HG02798 (cell line): ENCODE measurements at regions not wholly inside any gene's neighbourhood (a gene's known extent, or its start where the extent isn't known, plus 50 kb on each side); places are given as distances from the start of the nearest gene placed in this dataset.
"Not testable (repeated sequence)": the region's sequence is repeated elsewhere in the genome, so short reads cannot be mapped to it uniquely, and the experiment has no call there.

ENCODE experiments used
- ATAC-seq: cut with Tn5 transposase; IDR thresholded peaks from one replicate; pipeline ENCODE4 v1.9.1; 2021; ENCODE audit warnings: mild to moderate bottlenecking; ENCODE audit not compliant: unreplicated experiment, poor library complexity

DNA sequence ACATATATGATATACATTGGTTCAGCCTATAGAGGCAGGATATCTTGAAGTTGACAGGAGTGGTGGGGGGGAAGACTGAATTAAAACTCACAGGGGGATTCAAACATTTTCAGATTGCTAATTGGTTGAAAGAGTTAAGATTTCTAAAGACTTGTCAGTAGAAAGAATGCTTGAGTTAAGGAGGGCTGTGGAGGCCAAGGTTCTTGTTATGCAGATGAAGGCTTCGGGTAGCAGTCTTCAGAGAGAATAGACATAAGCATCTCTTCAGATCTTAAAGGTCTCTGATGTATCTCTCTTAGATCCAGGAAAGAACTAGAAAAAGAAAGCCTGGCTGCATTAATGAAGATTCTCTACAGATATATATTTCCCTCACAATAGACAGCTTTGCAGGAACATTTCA lies 209.8 kb upstream of the SEMA3D start:
- no peak for ATAC-seq

DNA sequence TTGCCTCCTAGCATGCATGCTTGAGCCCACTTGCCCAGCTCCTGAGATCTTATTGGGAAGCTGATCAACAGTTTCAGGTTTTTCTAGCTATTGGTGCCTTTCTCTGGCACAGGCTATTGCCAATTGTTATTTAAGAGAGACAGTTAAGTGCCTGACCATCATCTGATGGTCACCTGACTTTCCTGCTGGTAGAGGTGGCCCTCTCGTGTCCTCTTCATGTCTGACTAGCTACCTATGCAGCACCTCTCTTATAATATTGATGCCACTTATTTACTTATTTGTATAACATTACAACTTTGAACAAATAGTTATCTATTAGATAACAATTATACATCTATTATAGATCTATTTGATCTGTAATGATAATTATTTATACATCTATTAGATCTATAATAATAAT lies 205.9 kb upstream of the SEMA3D start:
- ATAC-seq, result no peak

DNA sequence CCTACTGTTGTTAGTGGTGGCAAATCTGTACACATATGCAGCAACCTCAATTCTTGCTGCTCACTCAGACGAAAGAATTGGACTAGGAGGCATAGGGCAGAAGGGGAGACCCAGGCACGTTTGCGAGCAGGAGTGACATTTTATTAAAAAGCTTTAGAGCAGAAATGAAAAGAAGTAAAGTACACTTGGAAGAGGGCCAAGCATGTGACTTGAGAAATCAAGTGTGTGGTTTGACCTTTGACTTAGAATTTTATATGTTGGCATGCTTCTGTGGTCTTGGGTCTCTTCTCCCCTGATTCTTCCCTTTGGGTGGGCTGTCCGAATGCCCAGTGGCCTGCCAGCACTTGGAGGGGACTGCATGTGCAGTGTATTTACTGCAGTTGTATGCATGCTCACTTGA lies 205.5 kb upstream of the SEMA3D start:
- ATAC-seq, result no peak

DNA sequence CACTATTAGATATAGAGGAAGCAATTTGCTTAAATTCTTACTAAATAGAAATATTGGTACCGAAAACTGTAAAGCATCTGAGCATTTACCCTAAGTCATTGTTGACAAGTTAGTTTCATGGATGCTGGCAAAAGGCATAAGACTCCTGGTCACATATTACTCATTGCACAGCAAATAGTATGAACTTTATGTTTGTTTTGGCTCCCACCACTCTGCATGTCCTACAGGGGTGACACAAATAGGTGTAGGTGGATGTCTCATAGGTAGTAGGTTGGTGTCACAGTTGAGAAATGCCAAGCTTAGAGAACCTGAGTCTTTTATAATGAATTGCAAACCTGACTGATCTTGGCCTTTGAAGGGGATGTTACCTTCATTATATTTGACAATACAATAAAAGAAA lies 199.6 kb upstream of the SEMA3D start:
- ATAC-seq, result no peak

DNA sequence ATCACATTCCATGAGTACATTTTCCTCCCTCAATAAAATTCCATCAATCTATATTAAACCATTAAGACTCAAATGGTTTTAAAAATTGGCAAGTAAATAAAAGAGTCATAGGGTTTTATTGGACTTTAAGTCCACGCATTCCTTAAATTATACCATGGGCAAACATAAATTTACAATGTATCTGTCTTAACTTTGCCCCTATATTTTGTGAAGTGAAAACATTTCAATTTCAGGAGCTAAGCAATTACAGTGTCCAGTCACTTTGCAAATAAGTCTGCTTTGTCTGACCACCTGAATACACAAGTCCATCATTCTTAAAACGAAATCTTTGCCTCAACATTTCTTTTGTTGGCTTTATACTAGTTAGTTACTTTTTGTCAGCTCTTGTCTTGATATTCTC lies 197.5 kb upstream of the SEMA3D start:
- no peak for ATAC-seq

DNA sequence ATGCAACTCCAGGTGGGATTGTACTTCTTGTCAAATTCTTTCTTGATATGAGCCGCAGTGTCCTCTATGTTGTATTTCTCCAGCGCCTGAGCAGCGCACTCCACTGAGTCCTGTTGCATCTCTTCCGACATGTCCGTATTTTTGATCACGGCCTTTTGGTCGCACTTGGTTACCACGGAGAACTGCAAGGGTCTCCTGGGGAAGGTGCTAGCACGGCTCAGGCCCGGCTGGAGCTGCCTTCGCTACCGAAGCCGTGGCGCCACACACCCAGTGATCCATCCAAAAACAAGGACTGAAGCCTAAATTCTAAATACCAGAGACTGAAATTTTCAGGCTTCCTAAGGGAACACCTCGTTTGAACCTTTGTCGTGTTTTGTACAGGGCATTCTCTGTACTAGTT lies 194.4 kb upstream of the SEMA3D start:
- no peak for ATAC-seq

DNA sequence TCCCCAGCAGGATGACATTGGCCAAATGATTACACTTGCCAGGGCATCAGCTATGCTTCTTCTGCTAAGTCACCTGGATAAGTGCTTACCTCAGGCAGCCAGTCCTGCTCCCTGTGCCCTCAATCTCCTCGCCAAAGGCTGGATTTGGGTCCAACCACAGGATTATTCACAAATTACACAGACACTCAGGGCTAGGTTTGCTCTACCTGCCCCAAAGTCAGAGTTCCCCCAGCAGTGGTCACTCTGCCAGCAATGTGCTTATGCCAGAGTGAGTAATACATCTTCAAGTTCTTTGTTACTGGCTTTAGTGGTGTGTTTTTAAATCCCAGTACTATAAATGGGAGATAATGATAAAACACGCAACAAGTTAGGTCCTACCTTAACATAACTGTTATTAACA lies 189.7 kb upstream of the SEMA3D start:
- no peak for ATAC-seq

DNA sequence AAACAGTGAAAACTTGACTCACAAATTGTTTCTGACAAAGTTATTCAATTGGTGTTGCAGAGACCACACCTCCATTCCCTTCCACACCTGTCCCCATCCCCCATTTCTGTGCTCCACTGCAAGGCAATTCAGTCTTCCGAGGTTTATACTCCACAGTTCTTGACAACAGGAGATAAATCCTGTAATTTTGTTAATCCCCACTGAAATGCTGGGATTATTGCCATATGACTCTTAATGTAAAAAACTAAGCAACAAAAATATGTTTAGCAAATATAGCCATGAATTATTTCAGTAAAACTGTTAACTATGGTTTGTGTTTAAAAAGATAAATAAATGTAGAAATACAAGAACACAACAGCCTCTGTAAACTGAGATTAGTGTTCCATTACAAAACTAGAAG lies 170.1 kb upstream of the SEMA3D start:
- no peak for ATAC-seq

DNA sequence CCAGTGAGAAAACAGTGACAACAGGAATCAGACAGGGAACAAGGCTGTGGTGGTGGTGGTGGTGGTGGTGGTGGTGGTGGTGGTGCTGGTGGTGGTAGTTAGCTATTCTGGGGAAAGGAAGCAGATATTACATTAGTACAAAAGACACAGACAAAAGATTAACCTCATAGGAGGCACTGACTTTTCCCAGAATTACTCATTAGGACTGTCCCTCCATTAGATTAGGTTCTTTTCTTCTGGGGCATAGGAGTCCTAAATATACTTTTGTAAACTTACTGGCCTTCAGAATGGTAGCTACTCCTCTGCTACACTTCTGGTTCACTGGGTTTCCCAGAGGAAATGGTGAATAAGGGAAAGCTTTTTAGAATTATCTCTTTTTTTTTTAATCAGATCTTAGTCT lies 156.6 kb upstream of the SEMA3D start:
- peak; percentile 54 for ATAC-seq

DNA sequence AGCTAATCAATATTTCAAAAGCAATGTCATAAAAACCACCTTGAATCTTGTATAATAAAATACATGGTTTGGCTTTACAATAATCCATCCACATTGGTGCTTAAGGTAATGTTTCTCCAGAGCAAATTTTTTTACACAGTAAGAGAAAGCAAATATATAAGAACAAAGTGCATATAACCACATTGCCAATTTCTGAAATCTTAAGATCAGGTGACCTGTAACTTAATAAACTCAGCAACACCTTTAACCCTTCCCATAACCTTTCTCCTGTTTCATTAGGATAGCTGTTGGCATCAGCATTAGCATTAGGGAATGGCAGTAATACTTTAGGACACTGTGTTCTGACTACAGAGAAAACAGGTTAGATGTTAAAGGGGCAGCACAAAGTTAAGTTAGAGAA lies 155.9 kb upstream of the SEMA3D start:
- no peak for ATAC-seq

DNA sequence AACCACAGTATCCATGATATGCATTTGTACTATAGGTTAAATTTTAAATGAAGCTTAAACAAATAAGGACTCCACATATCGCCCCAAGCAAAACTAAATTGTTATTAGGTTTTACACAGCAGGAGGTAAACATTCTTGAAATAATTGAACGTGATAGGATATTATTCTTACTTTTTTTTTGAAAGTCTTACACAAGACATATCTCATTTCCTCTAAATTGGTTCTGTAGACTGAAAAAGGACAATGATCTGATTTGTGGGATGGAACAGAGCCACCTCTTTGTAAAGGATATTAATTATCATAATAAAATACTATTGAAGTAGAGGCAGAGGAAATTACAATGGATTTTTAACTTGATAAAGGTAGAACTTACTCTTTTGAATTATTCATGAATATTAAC lies 155.1 kb upstream of the SEMA3D start:
- no peak for ATAC-seq

DNA sequence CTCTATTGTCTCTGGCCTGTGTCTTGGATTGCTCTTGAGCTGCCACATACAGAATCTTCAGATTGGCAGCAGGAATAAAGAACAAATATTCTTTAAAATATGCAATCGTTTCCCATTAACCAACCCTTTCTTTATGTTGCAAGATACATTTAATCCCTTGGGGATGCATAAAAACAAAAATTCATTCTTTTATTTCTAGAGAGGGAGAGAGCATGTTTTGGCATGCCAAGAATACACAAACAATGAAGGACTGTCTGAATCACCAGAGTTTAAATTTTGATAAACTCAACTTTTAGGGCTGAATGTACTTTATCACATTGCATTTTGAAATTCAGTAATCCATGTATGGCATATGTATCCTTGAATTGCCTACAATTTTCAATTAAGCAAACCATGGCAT lies 154.3 kb upstream of the SEMA3D start:
- no peak for ATAC-seq

DNA sequence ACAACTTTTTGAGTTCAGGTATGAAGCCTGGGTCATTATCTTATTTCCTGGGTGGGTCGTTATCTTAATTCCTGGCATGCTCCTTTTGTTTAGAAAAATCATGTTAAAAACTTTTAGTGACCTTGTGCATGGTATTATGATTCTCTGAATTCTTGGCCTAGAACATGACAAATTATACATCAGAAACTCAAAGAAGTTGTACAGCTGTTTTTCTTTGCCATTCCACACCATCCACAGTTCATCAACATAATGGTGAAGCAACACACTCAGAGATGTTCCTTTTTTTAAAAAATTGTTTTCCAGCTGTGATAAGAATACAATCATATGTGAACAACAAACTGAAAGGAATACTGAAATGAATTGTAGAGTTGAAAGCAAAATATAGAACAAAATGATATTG lies 149.2 kb upstream of the SEMA3D start:
- ATAC-seq, result no peak

DNA sequence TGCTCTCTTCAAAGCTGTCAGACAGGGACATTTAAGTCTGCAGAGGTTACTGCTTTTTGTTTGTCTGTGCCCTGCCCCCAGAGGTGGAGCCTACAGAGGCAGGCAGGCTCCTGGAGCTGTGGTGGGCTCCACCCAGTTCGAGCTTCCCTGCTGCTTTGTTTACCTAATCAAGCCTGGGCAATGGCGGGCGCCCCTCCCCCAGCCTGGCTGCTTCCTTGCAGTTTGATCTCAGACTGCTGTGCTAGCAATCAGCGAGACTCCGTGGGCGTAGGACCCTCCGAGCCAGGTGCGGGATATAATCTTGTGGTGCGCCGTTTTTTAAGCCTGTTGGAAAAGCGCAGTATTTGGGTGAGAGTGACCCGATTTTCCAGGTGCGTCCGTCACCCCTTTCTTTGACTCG lies 148.3 kb upstream of the SEMA3D start:
- ATAC-seq, result not testable (repeated sequence)

DNA sequence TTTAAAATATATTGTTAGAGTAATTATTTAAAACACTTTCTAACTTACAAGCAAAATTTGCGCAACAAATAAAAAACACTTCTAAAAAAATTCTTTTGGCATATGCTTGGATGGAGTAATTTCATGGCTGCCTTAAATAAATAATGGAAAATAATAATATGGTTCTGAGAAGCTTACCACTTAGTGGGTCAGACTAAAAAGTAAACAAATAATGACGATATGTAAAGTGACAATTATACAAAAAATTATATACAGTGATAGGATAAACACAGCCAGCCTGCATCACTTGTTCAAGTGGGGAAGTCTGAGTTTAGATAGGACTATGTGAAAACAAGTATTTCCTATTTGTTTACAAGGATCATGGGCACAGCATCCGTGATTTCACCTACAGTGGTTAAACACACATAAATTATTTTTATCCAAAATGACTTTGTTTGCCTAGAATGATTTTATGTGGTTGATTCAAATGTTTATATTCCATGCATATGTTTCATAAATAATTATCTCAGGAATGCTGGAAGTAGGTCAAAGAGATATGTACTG lies 141.7 kb upstream of the SEMA3D start:
- no peak for ATAC-seq

DNA sequence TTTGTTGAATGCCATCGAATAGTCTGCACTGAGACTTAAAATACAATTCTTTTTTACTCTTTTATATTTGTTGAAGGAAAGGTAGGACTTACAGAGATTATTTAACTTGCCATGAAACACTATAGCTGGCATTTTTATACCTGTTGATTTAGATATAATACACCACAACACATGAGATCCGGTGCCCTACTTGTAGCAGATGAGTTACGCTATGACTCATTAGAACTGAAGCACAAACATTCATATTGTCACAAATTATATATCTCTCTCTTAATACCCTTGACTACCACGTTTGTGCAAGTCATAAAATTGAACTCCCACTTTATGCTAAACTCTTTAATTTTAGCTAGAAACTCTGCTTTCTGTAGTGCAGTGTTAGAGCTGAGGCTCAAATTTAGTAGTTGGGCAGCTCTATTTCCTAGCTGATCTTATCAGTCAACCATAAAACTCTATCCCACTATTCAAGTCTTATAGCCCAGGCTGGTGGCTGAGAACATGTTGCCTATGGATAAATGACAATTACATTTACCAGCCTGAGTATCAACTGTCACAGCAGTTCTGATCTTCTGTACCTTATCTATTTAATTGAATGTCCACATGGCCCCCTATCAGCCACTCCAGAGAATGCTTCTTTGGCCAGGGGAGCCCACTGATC lies 137.4 kb upstream of the SEMA3D start:
- no peak for ATAC-seq

DNA sequence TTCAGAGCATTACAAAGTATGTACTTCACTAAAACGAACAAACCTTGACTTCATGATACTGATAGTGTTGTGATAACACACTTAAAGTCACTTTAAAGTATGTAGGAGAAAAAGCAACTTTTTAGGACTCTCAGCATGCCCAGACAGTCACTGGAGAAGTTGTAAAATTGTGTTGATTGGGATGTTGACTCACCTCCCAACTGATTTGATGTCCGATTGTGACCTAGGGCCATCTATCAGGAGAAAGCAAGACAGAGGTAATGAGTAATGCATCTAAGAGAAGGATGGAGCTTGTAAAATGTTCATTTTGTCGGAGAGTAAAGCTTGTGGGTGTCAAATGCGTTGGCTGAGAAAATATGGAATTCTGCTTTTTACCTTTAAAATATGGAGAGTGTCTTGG lies 135.4 kb upstream of the SEMA3D start:
- ATAC-seq, result no peak

DNA sequence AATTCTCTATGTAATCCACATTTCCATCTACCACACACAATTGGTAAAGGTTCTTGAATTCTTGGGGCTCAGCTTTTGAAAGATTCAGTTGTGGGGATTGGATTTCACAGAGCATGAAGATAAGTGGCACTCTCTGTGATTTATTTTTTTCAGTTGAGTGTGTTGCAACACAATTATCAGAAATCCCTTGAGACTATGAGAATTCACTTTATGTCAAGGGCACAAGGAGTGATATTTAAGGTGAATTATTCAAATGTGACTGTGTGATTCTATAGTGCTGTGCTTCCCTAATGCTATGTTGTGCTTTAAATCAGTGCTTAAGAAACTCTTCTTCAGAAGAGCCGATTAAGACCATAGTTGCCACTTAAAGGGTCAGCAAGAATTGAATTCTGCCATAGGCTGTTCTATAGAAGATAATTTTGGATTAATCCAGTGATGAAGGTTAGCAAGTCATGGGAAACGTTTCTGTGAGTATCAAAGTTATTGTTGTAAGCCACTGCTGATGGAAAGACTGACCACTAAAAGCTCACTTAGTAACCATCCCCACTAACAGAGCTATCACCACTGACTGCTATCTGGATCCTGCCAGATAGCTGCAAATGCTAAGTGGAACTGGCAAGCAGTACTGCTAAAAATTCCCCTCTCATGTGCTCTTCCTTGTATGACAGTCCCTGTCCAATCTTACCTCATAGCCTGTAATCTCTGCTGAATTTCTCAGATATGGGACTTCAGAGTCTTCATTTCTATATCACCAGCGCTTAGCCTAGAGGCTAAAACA lies 134.0 kb upstream of the SEMA3D start:
- ATAC-seq, result no peak

DNA sequence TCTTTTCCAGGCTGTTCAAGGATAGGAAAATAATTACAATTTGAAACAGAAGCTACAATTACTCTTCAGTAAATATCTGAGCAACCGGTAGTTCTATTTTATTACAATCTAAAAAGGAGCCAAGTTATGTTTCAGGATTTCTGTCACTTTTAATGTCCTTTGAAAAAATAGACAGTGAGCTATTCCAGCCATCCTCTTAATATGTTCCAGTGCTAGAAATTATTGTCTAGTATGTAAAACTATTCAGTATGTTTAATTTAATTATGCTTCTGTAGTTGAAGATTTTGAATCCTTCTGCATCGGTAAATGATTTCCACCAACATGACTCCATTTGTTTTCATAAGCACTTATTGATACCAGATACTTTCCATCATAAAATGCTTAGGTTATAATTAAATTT lies 129.6 kb upstream of the SEMA3D start:
- ATAC-seq, result no peak

DNA sequence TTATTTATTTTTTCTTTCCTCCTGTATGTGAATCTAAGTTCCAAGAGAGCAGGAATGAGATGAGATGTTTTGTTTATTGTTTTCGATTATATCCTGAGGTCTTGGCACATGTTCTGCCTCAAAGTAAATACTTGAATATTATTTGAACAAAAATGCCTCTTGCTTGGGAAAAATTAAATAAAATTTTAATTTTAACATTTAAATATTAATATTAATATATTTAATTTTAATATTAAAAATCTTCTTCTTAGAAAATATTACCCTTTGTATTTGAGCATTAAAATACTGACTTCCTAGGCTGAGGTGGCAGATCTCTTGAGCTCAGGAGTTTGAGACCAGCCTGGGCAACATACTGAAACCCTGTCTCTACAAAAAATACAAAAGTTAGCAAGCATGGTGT lies 123.4 kb upstream of the SEMA3D start:
- ATAC-seq, result no peak

DNA sequence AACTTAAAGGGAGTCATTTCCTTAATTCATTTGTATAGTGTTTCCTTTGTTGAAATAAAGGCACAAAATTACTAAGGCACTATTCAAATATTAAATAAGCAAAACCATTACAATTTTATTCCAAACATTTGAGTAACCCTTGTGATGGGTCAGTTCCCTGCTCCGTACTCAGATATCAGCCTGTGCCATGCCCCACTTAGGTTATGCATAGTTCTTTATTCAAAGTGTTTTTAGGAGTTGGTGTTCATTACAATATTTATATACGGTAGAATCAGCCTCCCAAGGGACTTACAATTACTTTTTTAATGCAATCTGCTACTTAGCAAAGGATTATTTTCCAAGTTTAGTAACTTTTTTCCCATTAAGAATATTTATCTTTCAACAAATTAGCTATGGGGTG lies 119.3 kb upstream of the SEMA3D start:
- ATAC-seq, result no peak

DNA sequence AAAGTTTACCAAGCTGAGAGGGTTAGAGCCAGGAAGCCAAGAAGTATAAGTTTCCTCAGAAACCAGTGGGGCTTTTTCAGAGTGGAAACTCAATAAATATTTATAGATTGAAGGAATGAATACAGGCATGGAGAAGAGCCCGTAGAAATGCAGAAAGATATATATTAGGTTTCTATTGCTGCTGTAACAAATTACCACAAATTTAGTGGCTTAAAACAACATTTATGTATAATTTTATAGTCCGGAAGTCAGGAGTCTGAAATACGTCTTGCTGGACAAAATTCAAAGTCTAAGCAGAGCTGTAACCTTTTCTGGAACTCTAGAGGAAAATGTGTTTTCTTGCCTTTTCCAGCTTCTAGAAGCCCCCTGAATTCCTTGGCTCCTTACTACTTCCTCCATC lies 107.3 kb upstream of the SEMA3D start:
- no peak for ATAC-seq
